ENCODE measurements at regions not wholly inside any gene's neighbourhood (a gene's known extent, or its start where the extent isn't known, plus 50 kb on each side); places are given as distances from the start of the nearest gene placed in this dataset.

GRCh38 chr7:404812-405488 lies 114.7 kb downstream of the PDGFA start:
- Histone ChIP-seq H3K36me3 (ENCODE audit: low read depth) (no peaks in the 10 kb centered on the region), H3K4me3 (no peak overlapping the region), H3K9me3 (no peaks in the 10 kb centered on the region), H3K4me1 (ENCODE audit: low read depth) (no peaks in the 10 kb centered on the region)
- intact Hi-C loops (cut with DNase I, micrococcal nuclease) = no loop called here
- no peak for TF ChIP-seq CTCF (IDR thresholded peaks at IDR 0.05)
- ATAC-seq (no peak), DNase-seq (no peak)

GRCh38 chr7:405489-406211 lies 114.0 kb downstream of the PDGFA start:
- Histone ChIP-seq H3K4me1 (ENCODE audit: low read depth) (no peaks in the 10 kb centered on the region), H3K36me3 (ENCODE audit: low read depth) (no peaks in the 10 kb centered on the region), H3K4me3 (no peak overlapping the region), H3K9me3 (no peaks in the 10 kb centered on the region)
- ATAC-seq (no peak), DNase-seq (peak in 1 of 3 donors; percentile 42)
- intact Hi-C loops (cut with DNase I, micrococcal nuclease) = no loop called here
- no peak for TF ChIP-seq CTCF (IDR thresholded peaks at IDR 0.05)

GRCh38 chr7:407721-408539 lies 111.7 kb downstream of the PDGFA start:
- no peak for ATAC-seq
- TF ChIP-seq CTCF (IDR thresholded peaks at IDR 0.05) = no peak
- no peak for DNase-seq
- intact Hi-C loops (cut with DNase I, micrococcal nuclease) = no loop called here
- Histone ChIP-seq H3K4me3 (no peak overlapping the region), H3K9me3 (no peaks in the 10 kb centered on the region), H3K36me3 (ENCODE audit: low read depth) (no peaks in the 10 kb centered on the region), H3K4me1 (ENCODE audit: low read depth) (no peaks in the 10 kb centered on the region)

- no peak for TF ChIP-seq CTCF (IDR thresholded peaks at IDR 0.05)
- Histone ChIP-seq H3K9me3 (no peaks in the 10 kb centered on the region), H3K36me3 (ENCODE audit: low read depth) (no peaks in the 10 kb centered on the region), H3K4me1 (ENCODE audit: low read depth) (no peaks in the 10 kb centered on the region), H3K4me3 (no peak overlapping the region)
- ATAC-seq (no peak), DNase-seq (peak in 1 of 3 donors; percentile 31)
- intact Hi-C loops (cut with DNase I, micrococcal nuclease) = no loop called here
Observed at GRCh38 chr7:408751-409311, 110.8 kb downstream of the PDGFA start.

GRCh38 chr7:409339-410281 lies 110.0 kb downstream of the PDGFA start:
- intact Hi-C loops (cut with DNase I, micrococcal nuclease) = no loop called here

More at GRCh38 chr7:409339-410281, 110.0 kb downstream of the PDGFA start:
- no peak for TF ChIP-seq CTCF (IDR thresholded peaks at IDR 0.05)
- DNase-seq (peak in 1 of 3 donors; percentile 14), ATAC-seq (no peak)
- Histone ChIP-seq H3K9me3 (no peaks in the 10 kb centered on the region), H3K4me1 (ENCODE audit: low read depth) (no peaks in the 10 kb centered on the region), H3K4me3 (no peak overlapping the region), H3K36me3 (ENCODE audit: low read depth) (no peaks in the 10 kb centered on the region)

Measured in mucosa of descending colon (tissue), 3 donors.